HEK293 (cell line): ENCODE measurements at regions not wholly inside any gene's neighbourhood (a gene's known extent, or its start where the extent isn't known, plus 50 kb on each side); places are given as distances from the start of the nearest gene placed in this dataset.
"Not testable (repeated sequence)": the region's sequence is repeated elsewhere in the genome, so short reads cannot be mapped to it uniquely, and the experiment has no call there.

Experiments used
- CTCF ChIA-PET: fragments of 350-600 bp; formaldehyde crosslinking; extraction: SDS; loops from one replicate; lab custom pipeline; 2021; ENCODE audit warnings: antibody characterized with exemption; lab: Yijun Ruan, JAX
- POLR2A ChIA-PET: fragments of 300-600 bp; formaldehyde crosslinking; extraction: SDS; loops from one replicate; lab custom pipeline; 2020; ENCODE audit warnings: antibody characterized with exemption, inconsistent platforms; lab: Yijun Ruan, JAX
- H3K27ac ChIP-seq: fragments of 200-500 bp; sonication (Bioruptor generic); 2 replicates; pipeline ENCODE4 v1.5.1; 2014; ENCODE audit warnings: low read depth, low read length, control low read depth, inconsistent platforms; ENCODE audit errors: extremely low read depth
- H3K36me3 ChIP-seq, 2 experiments: fragments of 200-500 bp in 1 of 2; sonication (Bioruptor generic) in 1 of 2; 1 replicate in 1 of 2; 2 replicates in 1 of 2; pipeline ENCODE4 v1.5.1; 2014 to 2017; ENCODE audit warnings: inconsistent platforms in 2 of 2, low read length in 2 of 2; ENCODE audit not compliant: control insufficient read depth in 2 of 2, insufficient read depth in 1 of 2
- H3K4me1 ChIP-seq: fragments of 200-500 bp; sonication (Bioruptor generic); 2 replicates; pipeline ENCODE4 v1.5.1; 2014; ENCODE audit warnings: mild to moderate bottlenecking, low read length, inconsistent platforms; ENCODE audit not compliant: control insufficient read depth, insufficient read depth
- H3K4me3 ChIP-seq: 2 replicates; pipeline ENCODE4 v1.5.1; 2011; ENCODE audit warnings: low read depth, mild to moderate bottlenecking, control low read depth, low read length, moderate library complexity
- H3K9me3 ChIP-seq: fragments of 200-500 bp; sonication (Bioruptor generic); 2 replicates; pipeline ENCODE4 v1.5.1; 2014; ENCODE audit warnings: low read depth, low read length, inconsistent platforms; ENCODE audit not compliant: control insufficient read depth, insufficient read depth
- BCL11B ChIP-seq: fragments of 450-650 bp; formaldehyde crosslinking; IDR thresholded peaks from 2 replicates; pipeline ENCODE4 v1.5.1; 2016; ENCODE audit warnings: low read depth, missing biosample characterization, missing genetic modification characterization
- GLI4 ChIP-seq: fragments of 450-650 bp; formaldehyde crosslinking; IDR thresholded peaks from 2 replicates; pipeline ENCODE4 v1.5.1; 2016; ENCODE audit warnings: missing biosample characterization, missing genetic modification characterization
- HOXA7 ChIP-seq: sonication (generic); formaldehyde crosslinking; IDR thresholded peaks from 2 replicates; pipeline ENCODE4 v1.8.1; 2022; ENCODE audit warnings: missing genetic modification reagents, borderline replicate concordance
- MYNN ChIP-seq: fragments of 450-650 bp; formaldehyde crosslinking; IDR thresholded peaks from 2 replicates; pipeline ENCODE4 v1.5.1; 2016; ENCODE audit warnings: missing biosample characterization, missing genetic modification characterization, borderline replicate concordance
- SETDB1 ChIP-seq: IDR thresholded peaks from one replicate; pipeline ENCODE4 v1.6.1; 2017; ENCODE audit warnings: mild to moderate bottlenecking, low read length, moderate library complexity, mixed read lengths; ENCODE audit not compliant: insufficient read length
- TRIM28 ChIP-seq: IDR thresholded peaks from 2 replicates; pipeline ENCODE4 v1.6.1; 2011; ENCODE audit warnings: low read length, control low read depth, borderline replicate concordance
- ZFP69B ChIP-seq: fragments of 450-650 bp; formaldehyde crosslinking; IDR thresholded peaks from 2 replicates; pipeline ENCODE4 v1.5.1; 2016; ENCODE audit warnings: missing biosample characterization, missing genetic modification characterization
- ZNF133 ChIP-seq: fragments of 450-650 bp; formaldehyde crosslinking; IDR thresholded peaks from 2 replicates; pipeline ENCODE4 v1.5.1; 2016; ENCODE audit warnings: missing biosample characterization, missing genetic modification characterization
- ZNF16 ChIP-seq: fragments of 450-650 bp; formaldehyde crosslinking; IDR thresholded peaks from 2 replicates; pipeline ENCODE4 v1.5.1; 2016; ENCODE audit warnings: low read depth, missing biosample characterization, missing genetic modification characterization
- ZNF561 ChIP-seq: fragments of 450-650 bp; IDR thresholded peaks from 2 replicates; pipeline ENCODE4 v1.5.1; 2018; ENCODE audit warnings: missing biosample characterization, missing genetic modification characterization, borderline replicate concordance
- ZNF747 ChIP-seq: fragments of 450-650 bp; formaldehyde crosslinking; IDR thresholded peaks from 2 replicates; pipeline ENCODE4 v1.5.1; 2016; ENCODE audit warnings: missing biosample characterization, missing genetic modification characterization
- ZSCAN23 ChIP-seq: fragments of 450-650 bp; formaldehyde crosslinking; IDR thresholded peaks from 2 replicates; pipeline ENCODE4 v1.5.1; 2016; ENCODE audit warnings: missing biosample characterization, missing genetic modification characterization
- ZXDB ChIP-seq: fragments of 450-650 bp; formaldehyde crosslinking; IDR thresholded peaks from 2 replicates; pipeline ENCODE4 v1.5.1; 2016; ENCODE audit warnings: missing biosample characterization, missing genetic modification characterization
- TF ChIP-seq, protein P1 (sequence below): fragments of 450-650 bp; formaldehyde crosslinking; IDR thresholded peaks from 2 replicates; pipeline ENCODE4 v1.5.1; 2016; ENCODE audit warnings: missing biosample characterization, missing genetic modification characterization, low read depth
- TF ChIP-seq, protein P2 (sequence below): fragments of 450-650 bp; formaldehyde crosslinking; IDR thresholded peaks from 2 replicates; pipeline ENCODE4 v1.5.1; 2016; ENCODE audit warnings: missing biosample characterization, missing genetic modification characterization
- TF ChIP-seq, protein P3 (sequence below): fragments of 450-650 bp; formaldehyde crosslinking; IDR thresholded peaks from 2 replicates; pipeline ENCODE4 v1.5.0; 2017; ENCODE audit warnings: missing biosample characterization, missing genetic modification characterization, borderline replicate concordance

DNA sequence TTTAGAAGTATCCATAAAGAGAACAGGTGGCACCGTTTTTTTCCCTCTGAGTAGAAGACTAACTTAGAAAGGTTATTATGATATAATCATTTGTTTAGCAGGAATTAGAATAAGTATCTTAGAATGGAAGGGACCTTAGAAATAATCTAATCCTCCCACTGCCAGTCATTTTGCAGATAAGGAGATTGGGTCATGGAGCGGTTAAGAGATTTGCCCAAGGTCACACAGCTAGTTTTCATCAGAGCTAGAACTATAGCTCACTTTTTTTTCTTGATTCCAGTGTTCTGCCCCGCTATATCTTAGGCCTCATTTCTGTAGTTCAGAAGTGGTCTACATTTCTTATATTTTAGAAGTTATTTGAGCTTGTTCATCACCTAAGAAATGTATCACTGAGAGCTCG is 139.6 kb downstream of the PRL start:
- POLR2A ChIA-PET = no interaction called here
- TF ChIP-seq ZSCAN23 (tag by site-specific recombination) (no peak), MYNN (tag by site-specific recombination) (no peak), ZXDB (tag by site-specific recombination) (no peak), ZNF561 (tag by site-specific recombination) (no peak), GLI4 (no peak), ZFP69B (tag by site-specific recombination) (no peak)
- TF ChIP-seq, all 188 proteins: peak for 0
- Histone ChIP-seq H3K36me3 (no peaks in the 10 kb centered on the region), H3K27ac (no peak overlapping the region), H3K4me1 (no peaks in the 10 kb centered on the region), H3K4me3 (no peak overlapping the region), H3K9me3 (no peaks in the 10 kb centered on the region)
- CTCF ChIA-PET = no interaction called here

DNA sequence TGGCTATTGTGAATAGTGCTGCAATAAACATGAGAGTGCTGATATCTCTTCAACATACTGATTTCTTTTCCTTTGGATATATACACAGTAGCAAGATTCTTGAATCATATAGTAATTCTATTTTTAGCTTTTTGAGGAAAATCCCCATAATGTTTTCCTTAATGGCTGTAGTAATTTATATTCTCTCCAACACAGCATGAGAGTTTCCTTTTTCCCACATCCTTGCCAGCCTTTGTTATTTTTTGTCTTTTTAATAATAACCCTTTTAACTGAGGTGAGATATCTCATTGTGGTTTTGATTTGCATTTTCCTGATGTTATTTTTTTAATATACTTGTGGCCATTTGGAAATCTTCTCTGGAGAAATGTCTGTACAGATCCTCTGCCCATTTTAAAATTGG is 132.6 kb downstream of the PRL start:
- Histone ChIP-seq H3K4me3 (no peak overlapping the region), H3K36me3 (no peaks in the 10 kb centered on the region), H3K4me1 (no peaks in the 10 kb centered on the region), H3K9me3 (no peaks in the 10 kb centered on the region; the same call in 1 of the 2 replicates), H3K27ac (no peak overlapping the region)
- POLR2A ChIA-PET = interaction anchor here (0.7 kb wide), 1 partner anchor 44 kb away, joined by 3 read pairs; no protein-coding TSS in a partner anchor
- CTCF ChIA-PET = interaction anchor here (0.8 kb wide), 1 partner anchor 185 kb away, joined by 3 read pairs; no protein-coding TSS in a partner anchor
- TF ChIP-seq ZNF747 = no peak
- TF ChIP-seq ZNF16 (tag by site-specific recombination) = no peak
- TF ChIP-seq, protein P1, sequence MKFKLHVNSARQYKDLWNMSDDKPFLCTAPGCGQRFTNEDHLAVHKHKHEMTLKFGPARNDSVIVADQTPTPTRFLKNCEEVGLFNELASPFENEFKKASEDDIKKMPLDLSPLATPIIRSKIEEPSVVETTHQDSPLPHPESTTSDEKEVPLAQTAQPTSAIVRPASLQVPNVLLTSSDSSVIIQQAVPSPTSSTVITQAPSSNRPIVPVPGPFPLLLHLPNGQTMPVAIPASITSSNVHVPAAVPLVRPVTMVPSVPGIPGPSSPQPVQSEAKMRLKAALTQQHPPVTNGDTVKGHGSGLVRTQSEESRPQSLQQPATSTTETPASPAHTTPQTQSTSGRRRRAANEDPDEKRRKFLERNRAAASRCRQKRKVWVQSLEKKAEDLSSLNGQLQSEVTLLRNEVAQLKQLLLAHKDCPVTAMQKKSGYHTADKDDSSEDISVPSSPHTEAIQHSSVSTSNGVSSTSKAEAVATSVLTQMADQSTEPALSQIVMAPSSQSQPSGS (tag by site-specific recombination) = no peak
- TF ChIP-seq, protein P2, sequence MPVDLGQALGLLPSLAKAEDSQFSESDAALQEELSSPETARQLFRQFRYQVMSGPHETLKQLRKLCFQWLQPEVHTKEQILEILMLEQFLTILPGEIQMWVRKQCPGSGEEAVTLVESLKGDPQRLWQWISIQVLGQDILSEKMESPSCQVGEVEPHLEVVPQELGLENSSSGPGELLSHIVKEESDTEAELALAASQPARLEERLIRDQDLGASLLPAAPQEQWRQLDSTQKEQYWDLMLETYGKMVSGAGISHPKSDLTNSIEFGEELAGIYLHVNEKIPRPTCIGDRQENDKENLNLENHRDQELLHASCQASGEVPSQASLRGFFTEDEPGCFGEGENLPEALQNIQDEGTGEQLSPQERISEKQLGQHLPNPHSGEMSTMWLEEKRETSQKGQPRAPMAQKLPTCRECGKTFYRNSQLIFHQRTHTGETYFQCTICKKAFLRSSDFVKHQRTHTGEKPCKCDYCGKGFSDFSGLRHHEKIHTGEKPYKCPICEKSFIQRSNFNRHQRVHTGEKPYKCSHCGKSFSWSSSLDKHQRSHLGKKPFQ (tag by site-specific recombination) = no peak
- no peak for TF ChIP-seq SETDB1
- no peak for TF ChIP-seq BCL11B (tag by site-specific recombination)
- TF ChIP-seq HOXA7 (CRISPR knock-in tag) = no peak

DNA sequence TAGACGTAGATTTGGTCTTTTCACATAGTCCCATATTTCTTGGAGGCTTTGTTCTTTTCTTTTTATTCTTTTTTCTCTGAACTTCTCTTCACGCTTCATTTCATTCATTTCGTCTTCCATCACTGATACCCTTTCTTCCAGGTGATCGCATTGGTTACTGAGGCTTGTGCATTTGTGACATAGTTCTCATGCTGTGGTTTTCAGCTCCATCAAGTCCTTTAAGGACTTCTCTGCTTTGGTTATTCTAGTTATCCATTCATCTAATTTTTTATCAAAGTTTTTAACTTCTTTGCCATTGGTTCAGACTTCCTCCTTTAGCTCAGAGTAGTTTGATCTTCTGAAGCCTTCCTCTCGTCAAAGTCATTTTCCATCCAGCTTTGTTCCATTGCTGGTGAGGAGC is 125.8 kb downstream of the PRL start:
- H3K27ac ChIP-seq, POLR2A ChIA-PET, H3K4me3 ChIP-seq, H3K9me3 ChIP-seq, CTCF ChIA-PET, H3K4me1 ChIP-seq, H3K36me3 ChIP-seq: not testable (repeated sequence)

DNA sequence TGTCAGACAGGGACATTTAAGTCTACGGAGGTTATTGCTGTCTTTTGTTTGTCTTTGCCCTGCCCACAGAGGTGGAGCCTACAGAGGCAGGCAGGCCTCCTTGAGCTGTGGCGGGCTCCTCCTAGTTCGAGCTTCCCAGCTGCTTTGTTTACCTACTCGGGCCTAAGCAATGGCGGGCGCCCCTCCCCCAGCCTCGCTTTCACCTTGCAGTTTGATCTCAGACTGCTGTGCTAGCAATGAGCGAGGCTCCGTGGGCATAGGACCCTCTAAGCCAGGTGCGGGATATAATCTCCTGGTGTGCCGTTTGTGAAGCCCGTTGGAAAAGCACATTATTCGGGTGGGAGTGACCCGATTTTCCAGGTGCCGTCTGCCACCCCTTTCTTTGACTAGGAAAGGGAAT is 125.0 kb downstream of the PRL start:
- H3K9me3 ChIP-seq, POLR2A ChIA-PET, H3K4me3 ChIP-seq: not testable (repeated sequence)

DNA sequence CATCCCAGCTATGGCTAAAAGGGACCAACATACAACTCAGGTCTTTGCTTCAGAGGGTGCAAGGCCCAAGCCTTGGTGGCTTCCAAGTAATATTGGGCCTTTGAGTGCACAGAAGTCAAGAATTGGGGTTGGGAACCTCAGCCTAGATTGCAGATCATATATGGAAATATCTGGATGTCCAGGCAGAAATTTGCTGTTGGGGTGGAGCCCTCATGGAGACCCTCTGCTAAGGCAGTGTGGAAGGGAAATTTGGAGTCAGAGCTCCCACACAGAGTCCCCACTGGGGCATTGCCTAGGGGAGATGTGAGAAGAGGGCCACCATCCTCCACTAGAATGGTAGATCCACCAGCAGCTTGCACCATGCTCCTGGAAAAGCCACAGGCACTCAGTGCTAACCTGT is 123.5 kb downstream of the PRL start:
- no peaks in the 10 kb centered on the region for H3K9me3 ChIP-seq
- H3K36me3 ChIP-seq = no peaks in the 10 kb centered on the region
- ChIA-PET CTCF (no interaction called here), POLR2A (no interaction called here)
- no peak overlapping the region for H3K4me3 ChIP-seq
- TF ChIP-seq SETDB1 = peak; percentile 85
- peak; percentile 69; the same call in 1 of the 2 replicates for TF ChIP-seq TRIM28
- TF ChIP-seq ZNF133 (tag by site-specific recombination) = 0 out of 2 replicates have a peak, but pooled peaks have one; percentile 25
- TF ChIP-seq, protein P3, sequence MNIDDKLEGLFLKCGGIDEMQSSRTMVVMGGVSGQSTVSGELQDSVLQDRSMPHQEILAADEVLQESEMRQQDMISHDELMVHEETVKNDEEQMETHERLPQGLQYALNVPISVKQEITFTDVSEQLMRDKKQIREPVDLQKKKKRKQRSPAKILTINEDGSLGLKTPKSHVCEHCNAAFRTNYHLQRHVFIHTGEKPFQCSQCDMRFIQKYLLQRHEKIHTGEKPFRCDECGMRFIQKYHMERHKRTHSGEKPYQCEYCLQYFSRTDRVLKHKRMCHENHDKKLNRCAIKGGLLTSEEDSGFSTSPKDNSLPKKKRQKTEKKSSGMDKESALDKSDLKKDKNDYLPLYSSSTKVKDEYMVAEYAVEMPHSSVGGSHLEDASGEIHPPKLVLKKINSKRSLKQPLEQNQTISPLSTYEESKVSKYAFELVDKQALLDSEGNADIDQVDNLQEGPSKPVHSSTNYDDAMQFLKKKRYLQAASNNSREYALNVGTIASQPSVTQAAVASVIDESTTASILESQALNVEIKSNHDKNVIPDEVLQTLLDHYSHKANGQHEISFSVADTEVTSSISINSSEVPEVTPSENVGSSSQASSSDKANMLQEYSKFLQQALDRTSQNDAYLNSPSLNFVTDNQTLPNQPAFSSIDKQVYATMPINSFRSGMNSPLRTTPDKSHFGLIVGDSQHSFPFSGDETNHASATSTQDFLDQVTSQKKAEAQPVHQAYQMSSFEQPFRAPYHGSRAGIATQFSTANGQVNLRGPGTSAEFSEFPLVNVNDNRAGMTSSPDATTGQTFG = no peak
- H3K4me1 ChIP-seq = no peaks in the 10 kb centered on the region
- no peak overlapping the region for H3K27ac ChIP-seq

More for the DNA sequence above, 125.0 kb downstream of the PRL start:
- H3K4me1 ChIP-seq, CTCF ChIA-PET, H3K36me3 ChIP-seq, H3K27ac ChIP-seq: not testable (repeated sequence)

DNA sequence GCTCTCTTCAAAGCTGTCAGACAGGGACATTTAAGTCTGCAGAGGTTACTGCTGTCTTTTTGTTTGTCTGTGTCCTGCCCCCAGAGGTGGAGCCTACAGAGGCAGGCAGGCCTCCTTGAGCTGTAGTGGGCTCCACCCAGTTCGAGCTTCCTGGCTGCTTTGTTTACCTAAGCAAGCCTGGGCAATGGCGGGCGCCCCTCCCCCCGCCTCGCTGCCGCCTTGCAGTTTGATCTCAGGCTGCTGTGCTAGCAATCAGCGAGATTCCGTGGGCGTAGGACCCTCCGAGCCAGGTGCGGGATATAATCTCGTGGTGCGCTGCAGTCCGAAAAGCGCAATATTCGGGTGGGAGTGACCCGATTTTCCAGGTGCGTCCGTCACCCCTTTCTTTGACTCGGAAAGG is 116.6 kb downstream of the PRL start:
- H3K36me3 ChIP-seq, POLR2A ChIA-PET, CTCF ChIA-PET, H3K9me3 ChIP-seq, H3K4me3 ChIP-seq, H3K4me1 ChIP-seq, H3K27ac ChIP-seq: not testable (repeated sequence)
